ENCODE measurements at regions not wholly inside any gene's neighbourhood (a gene's known extent, or its start where the extent isn't known, plus 50 kb on each side); places are given as distances from the start of the nearest gene placed in this dataset.
"Not testable (repeated sequence)": the region's sequence is repeated elsewhere in the genome, so short reads cannot be mapped to it uniquely, and the experiment has no call there.

DNA sequence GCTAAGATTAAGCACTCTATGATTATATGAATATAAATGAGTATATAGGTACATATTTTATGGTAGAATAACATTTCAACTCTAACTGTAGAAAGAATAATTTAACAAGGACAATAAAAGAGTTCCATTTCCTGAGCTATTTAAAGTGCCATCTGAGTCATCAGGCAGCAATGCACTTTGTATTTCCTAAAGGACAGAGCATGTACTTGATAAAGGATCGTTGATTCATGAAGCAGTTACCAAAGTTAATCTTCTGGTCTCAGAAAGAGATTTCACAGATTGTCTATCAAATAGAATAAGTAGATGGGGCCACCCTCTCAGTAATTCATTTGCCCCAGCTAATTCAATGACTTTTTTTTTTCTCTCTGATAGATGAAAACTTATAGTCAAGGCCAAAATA is 747.8 kb downstream of the CDH18 start:
- no peaks in the 10 kb centered on the region for H3K4me1 ChIP-seq
- 24 to 41% (median 31%) methylated on average over 1 of the region's 1 CpG for WGBS, 5 donors
- H3K27ac ChIP-seq: no peak overlapping the region
- intact Hi-C loops (cut with DNase I; ENCODE audit: low total_unique reads): no loop called here
- no peak for DNase-seq
- H3K9me3 ChIP-seq: peaks cover 0 to 4% (median 0%) of the 10 kb centered on the region in 4 donors
- no peaks in the 10 kb centered on the region for H3K27me3 ChIP-seq
- TF ChIP-seq POLR2A (IDR thresholded peaks at IDR 0.05): no peak
- TF ChIP-seq, protein P1, sequence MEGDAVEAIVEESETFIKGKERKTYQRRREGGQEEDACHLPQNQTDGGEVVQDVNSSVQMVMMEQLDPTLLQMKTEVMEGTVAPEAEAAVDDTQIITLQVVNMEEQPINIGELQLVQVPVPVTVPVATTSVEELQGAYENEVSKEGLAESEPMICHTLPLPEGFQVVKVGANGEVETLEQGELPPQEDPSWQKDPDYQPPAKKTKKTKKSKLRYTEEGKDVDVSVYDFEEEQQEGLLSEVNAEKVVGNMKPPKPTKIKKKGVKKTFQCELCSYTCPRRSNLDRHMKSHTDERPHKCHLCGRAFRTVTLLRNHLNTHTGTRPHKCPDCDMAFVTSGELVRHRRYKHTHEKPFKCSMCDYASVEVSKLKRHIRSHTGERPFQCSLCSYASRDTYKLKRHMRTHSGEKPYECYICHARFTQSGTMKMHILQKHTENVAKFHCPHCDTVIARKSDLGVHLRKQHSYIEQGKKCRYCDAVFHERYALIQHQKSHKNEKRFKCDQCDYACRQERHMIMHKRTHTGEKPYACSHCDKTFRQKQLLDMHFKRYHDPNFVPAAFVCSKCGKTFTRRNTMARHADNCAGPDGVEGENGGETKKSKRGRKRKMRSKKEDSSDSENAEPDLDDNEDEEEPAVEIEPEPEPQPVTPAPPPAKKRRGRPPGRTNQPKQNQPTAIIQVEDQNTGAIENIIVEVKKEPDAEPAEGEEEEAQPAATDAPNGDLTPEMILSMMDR (IDR thresholded peaks at IDR 0.05): no peak
- TF ChIP-seq EP300 (IDR thresholded peaks at IDR 0.05): no peak
- no peak for TF ChIP-seq POLR2AphosphoS5 (IDR thresholded peaks at IDR 0.05)
- H3K36me3 ChIP-seq: no peaks in the 10 kb centered on the region
- H3K4me3 ChIP-seq: no peak overlapping the region

DNA sequence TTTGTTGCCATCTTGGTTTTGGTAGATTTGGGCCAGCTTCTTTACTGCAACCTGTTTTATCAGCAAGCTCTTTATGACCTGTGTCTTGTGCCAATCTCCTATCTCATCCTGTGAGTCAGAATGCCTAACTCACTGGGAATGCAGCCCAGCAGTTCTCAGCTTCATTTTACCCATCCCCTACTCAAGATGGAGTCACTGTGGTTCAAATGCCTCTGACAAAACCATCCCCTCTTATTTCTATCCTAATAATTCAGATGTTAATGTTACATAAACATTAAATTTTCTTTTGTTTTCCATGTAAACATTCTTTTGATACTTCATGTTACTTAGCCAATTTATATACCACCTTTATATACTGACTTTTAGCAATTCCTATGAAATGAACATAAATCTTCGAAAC is 746.3 kb downstream of the CDH18 start:
- H3K4me1 ChIP-seq: no peaks in the 10 kb centered on the region
- H3K27ac ChIP-seq: no peak overlapping the region
- DNase-seq: no peak
- TF ChIP-seq POLR2A (IDR thresholded peaks at IDR 0.05) (no peak), POLR2AphosphoS5 (IDR thresholded peaks at IDR 0.05) (no peak), EP300 (IDR thresholded peaks at IDR 0.05) (no peak)
- TF ChIP-seq, protein P1 (IDR thresholded peaks at IDR 0.05): no peak
- intact Hi-C loops (cut with DNase I; ENCODE audit: low total_unique reads): no loop called here
- no peak overlapping the region for H3K4me3 ChIP-seq
- H3K27me3 ChIP-seq: no peaks in the 10 kb centered on the region
- peaks cover 0 to 17% (median 7%) of the 10 kb centered on the region in 4 donors for H3K9me3 ChIP-seq
- 67 to 82% (median 78%) methylated on average over 1 of the region's 1 CpG for WGBS, 5 donors
- no peaks in the 10 kb centered on the region for H3K36me3 ChIP-seq

DNA sequence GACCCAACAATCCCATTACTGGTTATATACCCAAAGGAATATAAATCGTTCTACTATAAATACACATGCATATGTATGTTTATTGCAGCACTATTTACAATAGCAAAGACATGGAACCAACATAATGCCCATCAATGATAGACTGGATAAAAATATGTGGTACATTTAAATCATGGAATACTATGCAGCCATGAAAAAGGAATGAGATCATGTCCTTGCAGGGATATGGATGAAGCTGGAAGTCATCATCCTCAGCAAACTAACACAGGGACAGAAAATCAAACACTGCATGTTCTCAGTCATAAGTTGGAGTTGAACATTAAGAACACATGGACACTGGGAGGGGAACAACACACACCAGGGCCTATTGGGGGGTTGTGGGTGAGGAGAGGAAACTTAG is 741.8 kb downstream of the CDH18 start:
- intact Hi-C loops (cut with DNase I; ENCODE audit: low total_unique reads): not testable (repeated sequence)

DNA sequence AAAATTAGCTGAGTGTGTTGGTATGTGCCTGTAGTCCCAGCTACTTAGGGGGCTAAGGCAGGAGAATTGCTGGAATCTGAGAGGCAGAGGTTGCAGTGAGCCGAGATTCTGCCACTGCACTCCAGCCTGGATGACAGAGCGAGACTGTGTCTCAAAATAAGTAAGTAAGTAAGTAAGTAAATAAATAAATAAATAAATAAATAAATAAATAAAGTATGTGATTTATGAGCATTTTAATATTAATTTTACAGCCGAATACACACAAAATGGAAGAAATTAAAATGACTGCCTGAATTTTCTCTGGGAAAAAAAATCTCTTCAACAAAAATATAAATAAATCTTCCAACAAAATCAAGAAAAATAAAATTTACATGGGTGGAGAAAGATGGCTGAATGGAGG is 740.7 kb downstream of the CDH18 start:
- peaks cover 0 to 23% (median 7%) of the 10 kb centered on the region in 4 donors for H3K9me3 ChIP-seq
- H3K27me3 ChIP-seq: no peaks in the 10 kb centered on the region
- intact Hi-C loops (cut with DNase I; ENCODE audit: low total_unique reads): no loop called here
- TF ChIP-seq POLR2A (IDR thresholded peaks at IDR 0.05) (no peak), EP300 (IDR thresholded peaks at IDR 0.05) (no peak), POLR2AphosphoS5 (IDR thresholded peaks at IDR 0.05) (no peak)
- TF ChIP-seq, protein P1 (IDR thresholded peaks at IDR 0.05): no peak
- no peak overlapping the region for H3K4me3 ChIP-seq
- H3K36me3 ChIP-seq: no peaks in the 10 kb centered on the region
- H3K4me1 ChIP-seq: no peaks in the 10 kb centered on the region
- DNase-seq: no peak
- WGBS, 5 donors: 84 to 88% (median 86%) methylated on average over 3 of the region's 3 CpGs
- H3K27ac ChIP-seq: no peak overlapping the region

More for the DNA sequence above, 741.8 kb downstream of the CDH18 start:
- not testable (repeated sequence) for H3K36me3 ChIP-seq, H3K4me3 ChIP-seq, H3K4me1 ChIP-seq, DNase-seq, H3K27ac ChIP-seq, H3K27me3 ChIP-seq
- 76 to 88% (median 82%) methylated on average over 1 of the region's 1 CpG for WGBS, 5 donors
- peaks cover 0 to 23% (median 7%) of the 10 kb centered on the region in 4 donors for H3K9me3 ChIP-seq

DNA sequence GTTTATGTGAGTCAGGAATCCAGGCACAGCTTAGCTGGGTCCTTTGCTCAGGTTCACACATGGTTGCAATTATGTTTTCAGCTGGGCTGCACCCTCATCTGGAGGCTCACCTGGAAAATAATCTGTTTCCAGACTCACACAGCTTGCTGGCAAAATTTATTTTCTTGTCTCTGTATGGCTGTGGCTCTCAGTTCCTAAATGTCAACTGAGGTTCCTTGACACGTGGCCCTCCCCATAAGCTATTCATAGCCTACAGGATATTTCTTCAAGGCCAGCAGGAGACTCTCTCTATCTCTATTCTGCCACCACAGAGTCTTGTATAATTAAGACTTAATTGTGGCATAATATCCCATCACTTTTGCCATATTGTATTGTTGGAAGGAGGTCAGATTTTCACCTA is 732.0 kb downstream of the CDH18 start:
- no peaks in the 10 kb centered on the region for H3K27me3 ChIP-seq
- H3K36me3 ChIP-seq: no peaks in the 10 kb centered on the region
- WGBS, 5 donors: 27 to 53% (median 36%) methylated on average over 1 of the region's 1 CpG
- H3K4me1 ChIP-seq: no peaks in the 10 kb centered on the region
- DNase-seq: no peak
- no peak overlapping the region for H3K27ac ChIP-seq
- intact Hi-C loops (cut with DNase I; ENCODE audit: low total_unique reads): no loop called here
- no peak overlapping the region for H3K4me3 ChIP-seq
- no peak for TF ChIP-seq POLR2A (IDR thresholded peaks at IDR 0.05)
- TF ChIP-seq, protein P1 (IDR thresholded peaks at IDR 0.05): no peak
- TF ChIP-seq POLR2AphosphoS5 (IDR thresholded peaks at IDR 0.05): no peak
- no peak for TF ChIP-seq EP300 (IDR thresholded peaks at IDR 0.05)
- no peaks in the 10 kb centered on the region for H3K9me3 ChIP-seq
